ENCODE measurements at regions not wholly inside any gene's neighbourhood (a gene's known extent, or its start where the extent isn't known, plus 50 kb on each side); places are given as distances from the start of the nearest gene placed in this dataset.

DNA sequence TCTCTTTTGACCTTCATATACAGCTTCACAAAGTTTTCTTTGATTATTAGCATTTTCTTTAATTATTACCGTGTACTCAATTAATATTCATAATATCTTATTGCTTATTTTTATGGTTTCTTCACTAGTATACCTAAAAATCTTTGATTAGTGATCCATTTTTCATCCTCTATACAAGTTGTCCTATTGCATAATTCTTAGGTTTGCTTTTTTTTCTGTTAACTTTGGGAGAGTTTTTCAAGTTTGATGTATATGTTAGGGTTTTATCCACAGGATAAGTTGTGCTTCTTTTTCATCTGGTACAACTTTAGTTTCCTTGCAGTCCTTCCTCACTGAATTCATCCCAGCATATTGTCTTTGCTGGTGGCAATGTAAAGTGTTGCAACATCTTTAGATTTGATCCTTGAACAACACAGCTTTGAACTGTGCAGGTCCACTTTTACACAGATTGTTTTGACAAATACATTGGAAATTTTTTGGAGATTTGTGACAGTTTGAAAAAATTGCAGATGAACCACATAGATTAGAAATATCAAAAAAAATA is 88.6 kb upstream of the NAV3 start:
- TF ChIP-seq, protein P1, sequence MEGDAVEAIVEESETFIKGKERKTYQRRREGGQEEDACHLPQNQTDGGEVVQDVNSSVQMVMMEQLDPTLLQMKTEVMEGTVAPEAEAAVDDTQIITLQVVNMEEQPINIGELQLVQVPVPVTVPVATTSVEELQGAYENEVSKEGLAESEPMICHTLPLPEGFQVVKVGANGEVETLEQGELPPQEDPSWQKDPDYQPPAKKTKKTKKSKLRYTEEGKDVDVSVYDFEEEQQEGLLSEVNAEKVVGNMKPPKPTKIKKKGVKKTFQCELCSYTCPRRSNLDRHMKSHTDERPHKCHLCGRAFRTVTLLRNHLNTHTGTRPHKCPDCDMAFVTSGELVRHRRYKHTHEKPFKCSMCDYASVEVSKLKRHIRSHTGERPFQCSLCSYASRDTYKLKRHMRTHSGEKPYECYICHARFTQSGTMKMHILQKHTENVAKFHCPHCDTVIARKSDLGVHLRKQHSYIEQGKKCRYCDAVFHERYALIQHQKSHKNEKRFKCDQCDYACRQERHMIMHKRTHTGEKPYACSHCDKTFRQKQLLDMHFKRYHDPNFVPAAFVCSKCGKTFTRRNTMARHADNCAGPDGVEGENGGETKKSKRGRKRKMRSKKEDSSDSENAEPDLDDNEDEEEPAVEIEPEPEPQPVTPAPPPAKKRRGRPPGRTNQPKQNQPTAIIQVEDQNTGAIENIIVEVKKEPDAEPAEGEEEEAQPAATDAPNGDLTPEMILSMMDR (IDR thresholded peaks at IDR 0.05; ENCODE audit: low read depth, low read length, missing control alignments) = no peak
- DNase-seq (ENCODE audit: low read depth) = no peak
- no peak overlapping the region for H3K4me3 ChIP-seq (ENCODE audit: low read depth, low read length)

DNA sequence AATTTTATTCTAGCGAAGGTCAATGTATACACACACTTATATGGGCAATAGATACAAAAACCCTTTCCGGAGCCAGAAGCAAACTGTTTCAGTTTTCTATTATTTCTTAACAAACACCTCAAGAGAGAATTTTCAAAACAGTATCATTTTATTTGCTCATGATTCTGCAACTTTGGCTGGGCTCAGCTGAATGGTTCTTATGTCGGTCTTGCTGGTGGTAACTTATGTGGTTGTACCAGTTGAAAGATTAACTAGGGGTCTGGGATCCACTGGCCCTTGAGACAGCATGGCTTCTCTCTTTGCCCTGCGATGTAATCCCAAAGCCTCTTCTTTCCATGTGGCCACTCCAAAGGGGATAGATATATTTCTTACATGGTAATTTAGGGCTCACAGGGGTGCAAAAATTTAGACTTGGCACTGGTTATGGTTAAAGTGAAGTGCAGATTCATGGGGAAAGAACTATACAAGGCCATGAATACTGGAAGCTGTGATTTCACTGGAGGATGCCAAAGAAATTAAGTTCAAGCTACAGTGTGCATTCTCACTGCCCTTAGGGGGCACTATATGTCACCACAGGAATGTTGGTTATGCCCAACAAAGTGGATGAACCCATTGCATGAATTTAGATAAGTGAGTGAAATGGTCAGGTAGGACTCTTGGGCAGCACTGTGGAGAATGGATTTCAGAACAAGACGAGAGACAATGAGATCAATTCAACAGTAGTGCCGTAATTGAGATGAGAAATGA is 94.3 kb upstream of the NAV3 start:
- no peak for DNase-seq (ENCODE audit: low read depth)
- TF ChIP-seq, protein P1 (IDR thresholded peaks at IDR 0.05; ENCODE audit: low read depth, low read length, missing control alignments) = peak; percentile 33
- H3K4me3 ChIP-seq (ENCODE audit: low read depth, low read length) = no peak overlapping the region

DNA sequence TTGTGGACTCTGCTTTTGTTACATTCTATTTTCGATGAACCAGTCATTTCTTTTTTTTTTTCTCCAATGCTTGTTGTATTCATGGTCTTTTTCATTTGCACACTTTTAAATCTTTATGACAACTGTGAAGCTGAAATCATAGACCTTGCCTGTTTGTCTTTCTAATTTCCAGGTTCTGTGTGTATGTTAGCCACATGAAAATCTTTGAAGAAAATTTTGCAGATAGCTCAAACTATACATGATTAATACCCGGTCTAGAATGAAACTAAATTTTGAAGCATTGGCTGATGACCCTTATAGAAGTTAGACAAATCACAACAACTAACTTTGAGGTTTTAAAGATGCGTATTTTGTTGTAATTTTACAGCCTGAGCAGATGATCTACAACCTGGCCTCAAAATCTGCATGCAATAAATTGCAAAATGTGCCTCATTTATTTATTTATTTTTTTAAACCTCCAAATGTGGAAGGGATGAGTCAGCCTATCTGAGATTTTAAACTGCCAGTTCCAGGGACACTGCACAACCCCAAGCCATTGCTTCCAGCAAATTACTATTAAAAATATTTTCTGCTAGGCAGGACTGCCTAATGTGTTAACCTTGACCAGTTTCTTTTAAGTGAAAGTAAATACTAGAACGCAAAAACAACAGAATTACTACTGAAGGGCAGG is 96.3 kb upstream of the NAV3 start:
- no peak for DNase-seq (ENCODE audit: low read depth)
- no peak overlapping the region for H3K4me3 ChIP-seq (ENCODE audit: low read depth, low read length)
- TF ChIP-seq, protein P1 (IDR thresholded peaks at IDR 0.05; ENCODE audit: low read depth, low read length, missing control alignments) = no peak

DNA sequence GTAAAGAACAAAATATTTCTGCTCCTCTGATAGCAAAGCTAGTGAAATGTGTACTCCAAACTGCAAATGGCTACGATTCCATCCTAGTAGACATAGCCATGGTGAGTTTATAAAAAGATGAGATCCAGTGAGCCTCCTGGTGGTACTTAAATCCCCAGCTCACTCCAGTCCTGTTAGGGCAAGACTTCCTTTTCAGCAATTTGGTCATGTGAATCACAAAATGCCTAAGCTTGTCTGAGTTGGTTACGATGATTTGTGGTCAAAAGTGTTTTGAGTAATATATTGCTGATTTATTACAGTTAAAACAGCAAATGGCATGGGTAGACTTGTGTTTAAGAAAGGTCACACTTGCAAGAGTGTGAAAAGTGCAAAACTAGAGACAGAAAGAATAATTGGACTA is 102.7 kb upstream of the NAV3 start:
- no peak overlapping the region for H3K4me3 ChIP-seq (ENCODE audit: low read depth, low read length)
- TF ChIP-seq, protein P1 (IDR thresholded peaks at IDR 0.05; ENCODE audit: low read depth, low read length, missing control alignments) = no peak
- DNase-seq (ENCODE audit: low read depth) = no peak

DNA sequence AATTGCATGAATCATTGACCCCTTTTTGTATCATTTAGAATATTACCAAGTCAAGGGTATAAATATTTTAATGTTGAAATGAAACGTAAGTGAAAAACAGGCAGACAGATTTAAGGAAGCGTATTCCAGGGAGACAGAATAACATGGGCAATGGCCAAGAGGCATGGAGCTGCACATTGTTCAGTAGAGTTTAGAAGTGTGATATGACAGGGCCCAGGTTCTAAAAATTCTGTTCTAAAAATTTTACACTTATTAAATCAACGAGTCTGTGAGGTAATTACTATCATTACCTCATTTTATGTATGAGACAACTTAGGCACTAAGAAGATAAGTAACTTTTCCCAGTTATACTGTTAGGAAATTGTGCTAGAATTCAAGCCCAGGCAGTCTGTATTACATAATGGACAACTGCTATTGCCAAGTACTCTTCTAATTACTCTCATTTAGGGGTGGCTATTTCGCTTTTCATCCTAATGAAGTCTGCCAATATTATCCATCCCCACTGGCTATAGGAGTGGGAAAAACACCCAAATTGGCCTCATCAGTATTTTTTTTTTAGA is 103.2 kb upstream of the NAV3 start:
- TF ChIP-seq, protein P1 (IDR thresholded peaks at IDR 0.05; ENCODE audit: low read depth, low read length, missing control alignments) = no peak
- H3K4me3 ChIP-seq (ENCODE audit: low read depth, low read length) = no peak overlapping the region
- no peak for DNase-seq (ENCODE audit: low read depth)

DNA sequence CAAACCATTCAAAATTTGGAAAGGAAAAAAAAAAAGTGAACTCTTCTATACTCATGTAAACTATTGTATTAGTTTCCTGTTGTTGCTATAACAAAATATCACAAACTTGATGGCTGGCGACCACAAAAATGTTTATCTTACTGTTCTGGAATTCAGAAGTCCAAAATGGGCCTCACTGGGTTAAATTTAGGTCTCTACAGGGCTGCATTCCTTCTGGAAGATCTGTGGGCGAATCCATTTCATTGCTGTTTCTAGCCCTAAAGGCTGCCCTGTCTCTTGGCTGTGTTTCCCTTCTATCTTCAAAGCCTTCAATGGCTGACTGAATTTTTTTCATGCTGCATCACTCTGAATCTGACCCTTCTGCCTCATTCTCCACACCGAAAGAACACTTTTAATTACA is 105.1 kb upstream of the NAV3 start:
- TF ChIP-seq, protein P1 (IDR thresholded peaks at IDR 0.05; ENCODE audit: low read depth, low read length, missing control alignments) = no peak
- no peak overlapping the region for H3K4me3 ChIP-seq (ENCODE audit: low read depth, low read length)
- no peak for DNase-seq (ENCODE audit: low read depth)
